Urinary bladder (tissue), 3 donors: ENCODE measurements at regions not wholly inside any gene's neighbourhood (a gene's known extent, or its start where the extent isn't known, plus 50 kb on each side); places are given as distances from the start of the nearest gene placed in this dataset.
"Not testable (repeated sequence)": the region's sequence is repeated elsewhere in the genome, so short reads cannot be mapped to it uniquely, and the experiment has no call there.

Experiments
- DNase-seq: peaks from one replicate; pipeline ENCODE4 v3.0.0-alpha.2; 2015; ENCODE audit errors: extremely low spot score
- H3K27ac ChIP-seq: one replicate; pipeline ENCODE4 v1.5.1; 2013; ENCODE audit warnings: low read depth, mild to moderate bottlenecking, moderate library complexity
- H3K36me3 ChIP-seq: one replicate; pipeline ENCODE4 v1.6.1; 2013; ENCODE audit warnings: mild to moderate bottlenecking, moderate library complexity; ENCODE audit not compliant: insufficient read depth
- H3K4me1 ChIP-seq: one replicate; pipeline ENCODE4 v1.6.1; 2013; ENCODE audit warnings: mild to moderate bottlenecking, moderate library complexity; ENCODE audit not compliant: insufficient read depth
- H3K4me3 ChIP-seq: one replicate; pipeline ENCODE4 v1.5.1; 2013; ENCODE audit warnings: low read depth, low read length
- WGBS: extraction: QIAGEN DNeasy Blood & Tissue Kit; methylation state at CpG from one replicate; pipeline ENCODE4 v1.1.7; 2013; 5-methylcytosine and 5-hydroxymethylcytosine counted together
- donor health status: healthy with polysubstance abuse.
- donor health status: healthy.

GRCh38 chr17:51398128-51398525, 137.8 kb downstream of the UTP18 start:
- H3K36me3 ChIP-seq: no peaks in the 10 kb centered on the region
- DNase-seq: no peak
- H3K27ac ChIP-seq: no peak overlapping the region
- H3K4me1 ChIP-seq: no peaks in the 10 kb centered on the region
- 43% methylated on average over 5 of the region's 5 CpGs for WGBS
- H3K4me3 ChIP-seq: no peak overlapping the region

- Histone ChIP-seq H3K4me1 (no peaks in the 10 kb centered on the region), H3K4me3 (no peak overlapping the region), H3K36me3 (no peaks in the 10 kb centered on the region), H3K27ac (no peak overlapping the region)
- no peak for DNase-seq
- WGBS: 51% methylated on average over 4 of the region's 4 CpGs
These were observed 138.3 kb downstream of the UTP18 start for GRCh38 chr17:51398687-51399086.

GRCh38 chr17:51401279-51401678, 140.9 kb downstream of the UTP18 start:
- Histone ChIP-seq H3K4me3 (no peak overlapping the region), H3K27ac (no peak overlapping the region), H3K36me3 (no peaks in the 10 kb centered on the region), H3K4me1 (no peaks in the 10 kb centered on the region)
- 60% methylated on average over 5 of the region's 5 CpGs for WGBS
- no peak for DNase-seq

GRCh38 chr17:51402899-51403298, 142.6 kb downstream of the UTP18 start:
- DNase-seq: no peak
- no peak overlapping the region for H3K4me3 ChIP-seq
- WGBS: 60% methylated on average over 1 of the region's 1 CpG
- no peaks in the 10 kb centered on the region for H3K36me3 ChIP-seq
- no peaks in the 10 kb centered on the region for H3K4me1 ChIP-seq
- no peak overlapping the region for H3K27ac ChIP-seq

GRCh38 chr17:51407576-51407975, 147.2 kb downstream of the UTP18 start:
- H3K4me1 ChIP-seq: no peaks in the 10 kb centered on the region
- no peak overlapping the region for H3K27ac ChIP-seq
- no peaks in the 10 kb centered on the region for H3K36me3 ChIP-seq
- 80% methylated on average over 5 of the region's 5 CpGs for WGBS
- no peak overlapping the region for H3K4me3 ChIP-seq
- no peak for DNase-seq

- 62% methylated on average over 2 of the region's 2 CpGs for WGBS
- Histone ChIP-seq H3K4me1 (no peaks in the 10 kb centered on the region), H3K36me3 (no peaks in the 10 kb centered on the region), H3K27ac (no peak overlapping the region), H3K4me3 (no peak overlapping the region)
- no peak for DNase-seq
These were observed 159.1 kb downstream of the UTP18 start for GRCh38 chr17:51419476-51419875.

GRCh38 chr17:51421525-51421924, 161.2 kb downstream of the UTP18 start:
- WGBS: 70% methylated on average over 3 of the region's 3 CpGs

GRCh38 chr17:51422634-51423033, 162.3 kb downstream of the UTP18 start:
- no peak for DNase-seq
- H3K4me1 ChIP-seq: no peaks in the 10 kb centered on the region
- no peak overlapping the region for H3K4me3 ChIP-seq
- no peaks in the 10 kb centered on the region for H3K36me3 ChIP-seq
- 57% methylated on average over 3 of the region's 3 CpGs for WGBS
- no peak overlapping the region for H3K27ac ChIP-seq

More at GRCh38 chr17:51421525-51421924, 161.2 kb downstream of the UTP18 start:
- H3K4me1 ChIP-seq: no peaks in the 10 kb centered on the region
- no peak overlapping the region for H3K4me3 ChIP-seq
- no peaks in the 10 kb centered on the region for H3K36me3 ChIP-seq
- DNase-seq: no peak
- no peak overlapping the region for H3K27ac ChIP-seq

- DNase-seq: no peak
- Histone ChIP-seq H3K36me3 (no peaks in the 10 kb centered on the region), H3K4me3 (no peak overlapping the region), H3K27ac (no peak overlapping the region), H3K4me1 (no peaks in the 10 kb centered on the region)
- WGBS: 67% methylated on average over 3 of the region's 3 CpGs
These were observed 163.2 kb downstream of the UTP18 start for GRCh38 chr17:51423421-51424160.

GRCh38 chr17:51425773-51426172, 165.4 kb downstream of the UTP18 start:
- Histone ChIP-seq H3K4me1 (no peaks in the 10 kb centered on the region), H3K4me3 (no peak overlapping the region), H3K27ac (no peak overlapping the region), H3K36me3 (no peaks in the 10 kb centered on the region)
- no peak for DNase-seq
- WGBS: 75% methylated on average over 1 of the region's 1 CpG

- no peak overlapping the region for H3K27ac ChIP-seq
- H3K4me3 ChIP-seq: no peak overlapping the region
- no peaks in the 10 kb centered on the region for H3K4me1 ChIP-seq
- 49% methylated on average over 7 of the region's 7 CpGs for WGBS
- no peak for DNase-seq
- no peaks in the 10 kb centered on the region for H3K36me3 ChIP-seq
These were observed 167.0 kb downstream of the UTP18 start for GRCh38 chr17:51427323-51427811.

GRCh38 chr17:51427856-51428255, 167.5 kb downstream of the UTP18 start:
- DNase-seq: no peak
- H3K27ac ChIP-seq: no peak overlapping the region
- no peaks in the 10 kb centered on the region for H3K4me1 ChIP-seq
- no peak overlapping the region for H3K4me3 ChIP-seq
- WGBS: 40% methylated on average over 4 of the region's 4 CpGs
- no peaks in the 10 kb centered on the region for H3K36me3 ChIP-seq

- Histone ChIP-seq H3K27ac (no peak overlapping the region), H3K4me1 (no peaks in the 10 kb centered on the region), H3K36me3 (no peaks in the 10 kb centered on the region), H3K4me3 (no peak overlapping the region)
- DNase-seq: no peak
- 76% methylated on average over 8 of the region's 8 CpGs for WGBS
These were observed 168.5 kb downstream of the UTP18 start for GRCh38 chr17:51428668-51429495.

- WGBS: 34% methylated on average over 3 of the region's 3 CpGs
- not testable (repeated sequence) for H3K4me3 ChIP-seq, H3K27ac ChIP-seq, DNase-seq, H3K36me3 ChIP-seq, H3K4me1 ChIP-seq
These were observed 169.6 kb downstream of the UTP18 start for GRCh38 chr17:51429938-51430337.
